ENCODE measurements at regions not wholly inside any gene's neighbourhood (a gene's known extent, or its start where the extent isn't known, plus 50 kb on each side); places are given as distances from the start of the nearest gene placed in this dataset.
"Not testable (repeated sequence)": the region's sequence is repeated elsewhere in the genome, so short reads cannot be mapped to it uniquely, and the experiment has no call there.

DNA sequence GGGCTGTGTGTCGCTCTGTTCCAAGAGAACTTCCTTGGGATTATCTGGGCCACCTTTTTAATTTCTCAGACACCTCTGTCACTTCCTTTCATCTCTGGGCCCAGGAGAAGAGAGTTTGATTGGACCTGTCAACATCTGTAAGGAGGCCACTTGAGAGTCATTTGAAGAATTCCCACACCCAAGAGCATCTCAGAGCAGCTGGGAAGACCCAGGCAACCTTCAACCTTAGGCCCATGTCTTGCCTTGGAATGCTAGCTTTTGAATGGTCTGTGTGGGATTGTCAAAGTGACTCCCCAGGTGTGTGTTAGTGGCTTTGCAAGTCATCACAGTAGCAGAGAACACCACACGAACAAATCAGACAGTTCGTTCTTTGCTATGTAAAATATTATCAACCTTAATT, 280.3 kb downstream of the CYRIA start:
- Mint-ChIP-seq H3K9me3 (peaks cover 0 to 3% (median 0%) of the 10 kb centered on the region in 3 donors), H3K27me3 (no peaks in the 10 kb centered on the region), H3K36me3 (no peaks in the 10 kb centered on the region), H3K4me1 (no peaks in the 10 kb centered on the region), H3K27ac (no peak overlapping the region), H3K4me3 (no peak overlapping the region)

DNA sequence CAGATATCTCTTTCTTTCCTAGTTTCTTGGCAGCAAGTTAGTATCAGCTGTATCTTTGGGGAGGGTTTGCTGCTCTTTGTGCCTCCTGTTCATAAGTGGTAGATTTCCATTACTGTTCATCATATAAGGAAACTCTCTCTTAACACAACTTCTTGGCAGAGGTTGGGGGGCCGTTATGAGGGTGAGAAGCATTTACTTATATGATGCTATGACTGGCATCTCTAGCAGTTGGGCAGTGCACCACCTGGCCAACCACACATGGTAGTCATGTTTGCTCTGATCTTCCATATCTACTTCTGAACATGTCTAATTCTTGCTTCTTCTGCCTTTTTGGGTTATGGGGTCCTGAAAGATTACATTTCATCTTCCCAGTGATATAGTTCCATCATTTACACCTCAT, 282.2 kb downstream of the CYRIA start:
- Mint-ChIP-seq H3K27ac (no peak overlapping the region), H3K36me3 (no peaks in the 10 kb centered on the region), H3K4me3 (no peak overlapping the region), H3K9me3 (peaks cover 0 to 3% (median 2%) of the 10 kb centered on the region in 3 donors), H3K27me3 (no peaks in the 10 kb centered on the region), H3K4me1 (no peaks in the 10 kb centered on the region)

DNA sequence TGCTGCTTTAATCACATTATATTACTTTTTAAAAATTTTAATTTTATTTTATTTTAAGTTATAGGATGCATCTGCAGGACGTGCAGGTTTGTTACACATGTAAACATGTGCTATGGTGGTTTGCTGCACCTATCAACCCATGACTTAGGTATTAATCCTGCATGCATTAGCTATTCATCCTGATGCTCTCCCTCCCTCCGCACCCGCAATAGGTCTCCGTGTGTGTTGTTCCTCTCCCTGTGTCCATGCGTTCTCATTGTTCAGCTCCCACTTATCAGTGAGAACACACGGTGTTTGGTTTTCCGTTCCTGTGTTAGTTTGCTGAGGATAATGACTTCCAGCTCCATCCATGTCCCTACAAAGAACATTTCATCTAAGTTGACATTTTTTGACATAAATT, 283.2 kb downstream of the CYRIA start:
- Mint-ChIP-seq H3K4me3 (no peak overlapping the region), H3K4me1 (no peaks in the 10 kb centered on the region), H3K9me3 (peaks cover 0 to 3% (median 2%) of the 10 kb centered on the region in 3 donors), H3K27me3 (no peaks in the 10 kb centered on the region), H3K36me3 (no peaks in the 10 kb centered on the region), H3K27ac (no peak overlapping the region)

DNA sequence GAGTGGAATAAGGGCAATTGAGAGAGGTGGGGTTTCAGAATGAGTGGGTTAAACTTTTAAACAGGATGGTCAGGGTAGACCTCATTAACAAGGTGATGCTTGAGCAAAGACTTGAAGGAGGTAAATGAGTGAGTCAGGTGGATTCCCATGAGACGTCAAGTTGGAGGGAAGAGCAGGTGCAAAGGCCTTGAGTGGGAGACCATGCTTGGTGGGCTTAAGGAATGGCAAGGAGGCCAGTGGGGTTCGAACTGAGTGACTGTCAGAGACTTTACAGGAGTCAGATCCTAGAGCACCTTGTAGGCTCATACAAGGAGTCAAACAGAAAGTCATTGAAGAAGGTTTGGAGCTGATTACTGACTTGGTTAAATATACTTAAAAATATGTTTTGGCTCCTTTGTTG, 284.1 kb downstream of the CYRIA start:
- Mint-ChIP-seq H3K27me3 (no peaks in the 10 kb centered on the region), H3K4me1 (no peaks in the 10 kb centered on the region), H3K27ac (no peak overlapping the region), H3K36me3 (no peaks in the 10 kb centered on the region), H3K9me3 (peaks cover 0 to 3% (median 2%) of the 10 kb centered on the region in 3 donors), H3K4me3 (no peak overlapping the region)

DNA sequence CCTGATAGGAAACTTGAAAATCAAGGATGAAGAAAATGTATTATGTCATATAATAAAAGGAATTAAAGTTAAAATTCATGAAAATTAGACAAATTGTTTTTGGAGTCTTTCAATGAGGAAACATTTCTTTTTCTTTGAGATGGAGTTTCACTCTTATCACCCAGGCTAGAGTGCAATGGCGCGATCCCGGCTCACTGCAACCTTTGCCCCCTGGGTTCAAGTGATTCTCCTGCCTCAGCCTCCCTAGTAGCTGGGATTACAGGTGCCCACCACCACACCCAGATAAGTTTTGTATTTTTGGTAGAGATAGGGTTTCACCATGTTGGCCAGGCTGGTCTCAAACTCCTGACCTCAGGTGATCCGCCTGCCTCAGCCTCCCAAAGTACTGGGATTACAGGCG, 285.7 kb downstream of the CYRIA start:
- H3K4me1 Mint-ChIP-seq, H3K27me3 Mint-ChIP-seq, H3K9me3 Mint-ChIP-seq, H3K27ac Mint-ChIP-seq, H3K4me3 Mint-ChIP-seq, H3K36me3 Mint-ChIP-seq: not testable (repeated sequence)

DNA sequence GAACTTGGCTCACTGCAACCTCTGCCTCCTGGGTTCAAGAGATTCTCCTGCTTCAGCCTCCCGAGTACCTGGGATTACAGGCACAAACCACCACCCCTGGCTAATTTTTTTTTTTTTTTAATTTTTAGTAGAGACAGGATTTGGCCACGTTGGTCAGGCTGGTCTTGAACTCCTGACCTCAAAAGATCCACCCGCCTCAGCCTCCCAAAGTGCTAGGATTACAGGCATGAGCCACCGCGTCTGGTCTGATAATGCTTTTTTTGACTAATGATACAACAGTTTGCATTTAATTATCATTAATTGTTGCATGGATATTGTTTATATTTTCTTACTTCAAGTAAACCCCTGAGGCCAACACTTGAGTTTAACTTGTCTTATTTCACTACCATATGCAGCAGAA, 286.6 kb downstream of the CYRIA start:
- not testable (repeated sequence) for H3K9me3 Mint-ChIP-seq, H3K4me3 Mint-ChIP-seq, H3K27me3 Mint-ChIP-seq, H3K4me1 Mint-ChIP-seq, H3K36me3 Mint-ChIP-seq, H3K27ac Mint-ChIP-seq

DNA sequence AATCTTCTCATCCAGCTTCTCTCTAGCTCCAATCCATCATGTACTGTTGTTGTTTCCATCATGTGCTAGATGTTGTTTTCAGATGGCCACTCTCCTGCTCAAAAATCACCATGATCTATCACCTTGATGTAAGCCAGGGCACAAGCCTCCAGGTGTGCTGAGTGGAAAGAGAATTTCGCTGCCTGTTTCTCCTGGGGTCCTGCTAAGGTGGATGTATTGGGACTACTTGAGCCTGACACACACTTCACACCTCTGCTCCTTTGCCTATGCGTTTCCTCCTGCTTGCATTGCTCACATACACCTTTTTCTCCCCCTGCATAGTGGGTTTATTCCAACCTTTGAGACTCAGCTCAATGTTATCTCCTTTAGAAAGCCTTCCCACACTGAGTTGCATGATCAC, 287.6 kb downstream of the CYRIA start:
- peaks cover 3% of the 10 kb centered on the region for H3K27me3 Mint-ChIP-seq
- no peak overlapping the region for H3K4me3 Mint-ChIP-seq

DNA sequence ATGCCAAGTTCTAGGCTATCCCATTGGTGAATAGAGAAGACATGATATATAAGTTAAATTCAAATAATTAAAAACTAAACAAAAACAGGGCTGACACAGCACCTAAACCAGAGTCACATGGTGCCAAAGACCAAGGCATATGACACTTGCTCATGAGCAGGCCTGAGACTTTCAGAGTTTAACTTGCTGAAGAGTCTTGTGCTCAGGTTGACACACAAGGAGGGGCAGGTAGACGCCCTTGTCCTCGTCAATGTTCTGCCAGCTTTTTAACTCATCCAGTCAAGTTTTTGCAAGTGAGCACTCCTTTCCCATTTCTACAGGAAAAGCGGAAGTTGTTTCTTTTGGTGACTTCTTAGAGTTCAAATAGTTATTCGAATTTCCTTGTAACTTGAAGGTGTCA, 289.7 kb downstream of the CYRIA start:
- no peak overlapping the region for H3K4me3 Mint-ChIP-seq
- peaks cover 3% of the 10 kb centered on the region for H3K27me3 Mint-ChIP-seq
- no peaks in the 10 kb centered on the region for H3K36me3 Mint-ChIP-seq
- H3K9me3 Mint-ChIP-seq, result peaks cover 0 to 2% (median 0%) of the 10 kb centered on the region in 3 donors
- no peaks in the 10 kb centered on the region for H3K4me1 Mint-ChIP-seq
- H3K27ac Mint-ChIP-seq, result no peak overlapping the region

More for the DNA sequence above, 287.6 kb downstream of the CYRIA start:
- H3K9me3 Mint-ChIP-seq, result peaks cover 0 to 2% (median 0%) of the 10 kb centered on the region in 3 donors
- no peaks in the 10 kb centered on the region for H3K36me3 Mint-ChIP-seq
- H3K27ac Mint-ChIP-seq, result no peak overlapping the region
- H3K4me1 Mint-ChIP-seq, result no peaks in the 10 kb centered on the region

DNA sequence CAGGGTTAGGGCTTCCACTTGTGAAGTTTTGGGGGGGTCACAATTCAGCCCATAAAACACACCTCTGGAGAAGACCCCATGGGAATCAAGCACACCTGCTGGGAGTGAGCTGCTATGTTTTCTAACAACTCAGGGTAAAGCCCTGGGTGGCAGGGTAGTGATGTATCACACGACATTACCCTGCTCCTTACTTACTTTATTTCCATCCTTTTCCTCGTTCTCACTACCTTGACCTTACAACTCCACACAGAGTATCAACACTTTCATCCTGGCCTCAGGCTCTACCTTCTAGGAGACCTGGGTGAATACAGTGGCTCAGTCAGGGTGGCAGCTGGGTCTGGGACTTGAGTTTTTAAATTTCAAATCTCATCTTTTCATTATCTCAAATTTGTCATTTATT, 290.3 kb downstream of the CYRIA start:
- H3K4me1 Mint-ChIP-seq, result no peaks in the 10 kb centered on the region

DNA sequence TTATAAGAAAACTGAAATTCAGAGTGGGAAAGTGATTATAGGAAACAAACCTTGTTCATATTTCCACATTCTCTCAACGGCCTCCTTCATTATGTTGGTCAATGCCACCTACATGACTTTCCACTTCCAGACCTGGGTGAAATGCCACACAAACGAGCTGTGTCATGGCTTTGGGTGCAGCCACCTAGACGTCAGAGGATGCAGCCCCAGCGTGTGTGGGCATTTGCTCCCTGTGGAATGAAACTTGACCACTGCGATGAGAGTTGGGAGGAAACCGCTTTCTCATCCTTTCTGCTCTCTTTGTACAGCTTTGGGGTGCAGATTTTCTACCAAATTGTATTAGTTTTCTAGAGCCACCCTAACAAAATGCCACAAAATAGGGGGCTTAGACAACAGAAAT, 291.0 kb downstream of the CYRIA start:
- H3K27me3 Mint-ChIP-seq, result peaks cover 3% of the 10 kb centered on the region
- H3K36me3 Mint-ChIP-seq, result no peaks in the 10 kb centered on the region
- H3K27ac Mint-ChIP-seq, result no peak overlapping the region
- H3K4me3 Mint-ChIP-seq, result no peak overlapping the region
- peaks cover 0 to 2% (median 0%) of the 10 kb centered on the region in 3 donors for H3K9me3 Mint-ChIP-seq
- H3K4me1 Mint-ChIP-seq, result no peaks in the 10 kb centered on the region

More for the DNA sequence above, 290.3 kb downstream of the CYRIA start:
- Mint-ChIP-seq H3K27ac (no peak overlapping the region), H3K27me3 (peaks cover 3% of the 10 kb centered on the region), H3K9me3 (peaks cover 0 to 2% (median 0%) of the 10 kb centered on the region in 3 donors), H3K36me3 (no peaks in the 10 kb centered on the region), H3K4me3 (no peak overlapping the region)

DNA sequence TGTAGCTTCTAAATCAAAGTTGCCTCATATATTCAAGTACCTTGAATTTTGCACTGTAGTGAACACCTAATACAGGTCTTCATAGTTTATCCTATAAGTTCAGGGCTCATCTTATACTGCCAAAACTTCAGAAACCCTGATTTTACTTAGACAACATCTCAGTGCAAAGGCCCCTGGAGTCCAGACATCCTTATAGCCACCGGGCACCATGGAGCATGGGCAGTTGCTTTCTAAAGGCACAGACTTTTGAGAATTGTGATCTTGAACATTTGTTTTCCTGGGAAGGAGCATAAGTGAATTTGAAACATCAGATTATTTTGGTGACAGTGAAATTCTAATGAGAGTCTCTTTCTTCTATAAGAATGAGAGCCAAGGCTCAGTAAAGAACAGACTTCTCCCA, 292.3 kb downstream of the CYRIA start:
- H3K27me3 Mint-ChIP-seq, result peaks cover 3% of the 10 kb centered on the region
- no peaks in the 10 kb centered on the region for H3K4me1 Mint-ChIP-seq
- H3K36me3 Mint-ChIP-seq, result no peaks in the 10 kb centered on the region
- no peak overlapping the region for H3K4me3 Mint-ChIP-seq
- H3K27ac Mint-ChIP-seq, result no peak overlapping the region
- no peaks in the 10 kb centered on the region for H3K9me3 Mint-ChIP-seq

DNA sequence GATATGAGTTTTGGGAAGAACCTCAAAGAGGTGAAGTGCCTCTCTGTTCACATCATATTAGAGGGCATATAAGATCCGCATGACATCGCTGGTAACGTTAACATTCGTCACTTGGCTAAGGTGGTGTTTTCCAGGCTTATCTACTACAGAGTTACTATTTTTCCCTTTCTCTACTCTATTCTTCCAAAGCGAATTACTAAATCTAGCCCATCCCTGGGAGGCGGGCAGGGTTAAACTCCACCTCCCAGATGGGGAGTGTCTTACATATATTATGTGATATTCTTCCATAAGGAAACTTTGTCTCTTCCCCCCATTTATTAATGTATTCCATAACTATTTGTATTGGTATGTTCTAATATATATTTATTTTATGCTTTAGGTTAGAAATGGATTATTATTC, 293.9 kb downstream of the CYRIA start:
- H3K4me3 Mint-ChIP-seq, result no peak overlapping the region
- no peaks in the 10 kb centered on the region for H3K9me3 Mint-ChIP-seq
- H3K27ac Mint-ChIP-seq, result no peak overlapping the region
- no peaks in the 10 kb centered on the region for H3K36me3 Mint-ChIP-seq
- no peaks in the 10 kb centered on the region for H3K4me1 Mint-ChIP-seq
- peaks cover 5% of the 10 kb centered on the region for H3K27me3 Mint-ChIP-seq

DNA sequence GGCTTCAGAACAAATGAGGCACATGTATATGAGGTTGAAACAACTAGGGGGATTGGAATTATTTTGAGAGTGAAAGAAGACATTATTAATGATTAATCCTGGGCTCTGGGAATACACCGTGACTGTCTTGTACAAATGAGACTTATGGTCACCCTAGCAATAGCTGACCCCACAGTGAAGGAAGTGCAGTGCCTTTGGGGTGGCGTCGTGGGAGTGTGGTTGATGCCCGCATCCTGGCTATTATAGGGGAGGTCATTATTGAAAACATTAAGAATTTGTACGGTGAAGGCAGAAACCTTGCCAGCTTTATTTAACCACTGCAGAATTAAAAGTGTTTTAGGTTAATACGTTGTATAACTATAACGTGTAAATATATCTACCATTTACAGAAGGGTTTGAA, 296.7 kb downstream of the CYRIA start:
- Mint-ChIP-seq H3K4me3 (no peak overlapping the region), H3K9me3 (no peaks in the 10 kb centered on the region), H3K4me1 (no peaks in the 10 kb centered on the region), H3K27me3 (peaks cover 2% of the 10 kb centered on the region), H3K36me3 (no peaks in the 10 kb centered on the region), H3K27ac (no peak overlapping the region)

DNA sequence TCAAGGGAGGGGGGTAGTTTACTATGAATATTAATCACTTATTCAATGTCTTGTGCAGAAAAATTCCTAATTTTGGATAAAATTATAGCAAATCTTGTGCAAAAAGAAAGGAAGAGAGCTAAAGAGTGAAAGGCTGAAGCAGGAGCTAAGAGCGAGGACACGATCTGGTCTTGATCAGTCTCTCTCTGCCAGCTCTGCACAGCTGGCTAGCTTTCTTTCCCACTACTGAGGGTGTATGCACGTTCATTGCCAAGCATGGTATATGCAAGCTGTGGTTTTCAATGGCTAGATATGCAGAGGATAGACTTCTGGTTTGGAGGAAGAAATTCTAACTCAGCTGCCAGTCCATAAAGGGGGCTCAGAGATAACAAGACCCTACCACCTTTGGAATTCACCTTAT, 297.3 kb downstream of the CYRIA start:
- Mint-ChIP-seq H3K4me3 (no peak overlapping the region), H3K36me3 (no peaks in the 10 kb centered on the region), H3K9me3 (peaks cover 0 to under 1% (median 0%) of the 10 kb centered on the region in 3 donors), H3K27ac (no peak overlapping the region), H3K4me1 (no peaks in the 10 kb centered on the region), H3K27me3 (peaks cover 2% of the 10 kb centered on the region)

DNA sequence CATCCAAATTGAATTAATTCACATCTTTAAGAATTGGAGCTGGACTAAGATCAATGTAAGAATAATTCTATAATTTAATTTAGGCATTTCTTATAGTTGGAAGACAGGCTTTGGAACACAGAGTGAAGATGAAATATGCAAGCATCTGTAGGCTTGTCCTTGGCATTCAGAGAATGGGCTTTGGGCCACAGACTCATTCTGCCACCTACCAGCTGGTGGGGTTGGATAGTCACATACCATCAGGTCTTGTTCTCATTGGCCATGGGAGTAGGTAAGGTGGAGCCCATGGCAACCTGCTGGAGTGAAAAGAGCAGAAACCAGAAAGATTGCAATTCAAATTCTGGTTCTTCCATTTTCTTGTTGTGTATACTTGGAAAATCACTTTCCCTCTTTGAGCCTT, 300.3 kb downstream of the CYRIA start:
- Mint-ChIP-seq H3K27ac (no peak overlapping the region), H3K4me3 (no peak overlapping the region), H3K9me3 (peaks cover 0 to 2% (median 0%) of the 10 kb centered on the region in 3 donors), H3K36me3 (no peaks in the 10 kb centered on the region), H3K27me3 (peaks cover 2% of the 10 kb centered on the region), H3K4me1 (no peaks in the 10 kb centered on the region)

DNA sequence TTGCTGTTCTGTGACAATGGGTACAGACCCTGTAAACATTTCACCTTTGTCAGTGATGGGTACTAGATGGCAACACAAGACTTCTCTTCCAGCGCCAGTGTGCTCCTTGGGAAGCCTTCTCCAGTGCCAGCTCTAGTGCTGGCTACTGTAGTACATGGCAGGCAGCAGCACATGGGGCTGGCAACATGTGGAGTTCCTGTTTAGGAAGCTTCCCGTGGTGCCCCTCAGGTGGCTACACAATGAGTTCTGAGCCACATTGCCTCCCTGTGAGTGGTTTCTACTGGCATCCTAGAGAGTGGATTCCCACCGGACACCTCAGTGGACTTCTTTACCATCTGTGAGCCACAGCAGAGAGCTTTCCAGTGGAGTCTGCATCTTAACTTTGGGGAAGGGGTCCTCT, 302.1 kb downstream of the CYRIA start:
- H3K9me3 Mint-ChIP-seq, result peaks cover 0 to 2% (median 0%) of the 10 kb centered on the region in 3 donors
- no peaks in the 10 kb centered on the region for H3K4me1 Mint-ChIP-seq
- no peak overlapping the region for H3K27ac Mint-ChIP-seq
- no peaks in the 10 kb centered on the region for H3K36me3 Mint-ChIP-seq
- H3K4me3 Mint-ChIP-seq, result no peak overlapping the region
- H3K27me3 Mint-ChIP-seq, result peaks cover 2% of the 10 kb centered on the region

DNA sequence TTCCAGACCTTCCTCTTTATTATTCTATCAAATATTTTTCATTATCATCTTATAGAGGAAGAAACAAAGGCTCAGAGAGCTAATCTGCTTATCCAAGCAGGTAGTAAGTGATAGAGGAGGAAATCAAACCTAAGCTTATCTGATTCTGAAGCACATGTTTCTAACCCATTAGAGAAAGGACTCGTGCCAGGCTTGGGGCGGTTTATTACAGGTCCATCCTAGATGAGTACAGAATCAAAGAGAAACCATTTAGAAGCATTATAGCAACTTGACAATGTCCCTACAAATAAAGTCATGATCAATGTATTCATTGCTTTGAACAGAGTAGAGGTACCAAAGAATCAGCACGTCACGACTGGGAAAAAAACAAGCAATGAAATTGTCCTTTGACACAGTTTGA, 303.0 kb downstream of the CYRIA start:
- H3K4me3 Mint-ChIP-seq, result no peak overlapping the region
- H3K4me1 Mint-ChIP-seq, result no peaks in the 10 kb centered on the region
- H3K27me3 Mint-ChIP-seq, result no peaks in the 10 kb centered on the region
- H3K27ac Mint-ChIP-seq, result no peak overlapping the region
- H3K36me3 Mint-ChIP-seq, result no peaks in the 10 kb centered on the region
- H3K9me3 Mint-ChIP-seq, result peaks cover 0 to 2% (median 0%) of the 10 kb centered on the region in 3 donors
